Right atrium auricular region (tissue), 2 donors: ENCODE measurements at regions not wholly inside any gene's neighbourhood (a gene's known extent, or its start where the extent isn't known, plus 50 kb on each side); places are given as distances from the start of the nearest gene placed in this dataset.

ENCODE experiments used
- DNase-seq: peaks from one replicate; pipeline ENCODE4 v3.0.0-alpha.2; 2019; ENCODE audit warnings: low spot score
- H3K27ac ChIP-seq, 2 donors: fragments of 200-600 bp; sonication (generic); 1 replicate in 1 of 2; 2 replicates in 1 of 2; pipeline ENCODE4 v1.5.1; 2016 to 2019
- H3K27me3 ChIP-seq, 2 donors: fragments of 200-600 bp; sonication (generic); one replicate each; pipeline versions ENCODE4 v1.5.1 to v1.6.0; 2017 to 2019
- H3K36me3 ChIP-seq: fragments of 200-600 bp; sonication (generic); one replicate; pipeline ENCODE4 v1.5.1; 2016
- H3K4me1 ChIP-seq, 2 donors: fragments of 200-600 bp; sonication (generic); one replicate each; pipeline versions ENCODE4 v1.5.1 to v1.6.0; 2017 to 2019
- H3K4me3 ChIP-seq, 2 donors: fragments of 200-600 bp; sonication (generic); 1 replicate in 1 of 2; 2 replicates in 1 of 2; pipeline ENCODE4 v1.5.1; 2017 to 2019; ENCODE audit warnings: mild to moderate bottlenecking in 1 of 2, moderate library complexity in 1 of 2
- H3K9me3 ChIP-seq, 2 donors: fragments of 200-600 bp; sonication (generic); one replicate each; pipeline ENCODE4 v1.5.1; 2019
- CTCF ChIP-seq, 2 donors: fragments of 200-600 bp; sonication (generic); IDR thresholded peaks; one replicate each; pipeline ENCODE4 v1.5.1; 2019; ENCODE audit warnings: antibody characterized with exemption in 2 of 2

- Histone ChIP-seq H3K9me3 (no peaks in the 10 kb centered on the region), H3K27me3 (no peaks in the 10 kb centered on the region), H3K36me3 (no peaks in the 10 kb centered on the region), H3K27ac (no peak overlapping the region), H3K4me3 (no peak overlapping the region), H3K4me1 (no peaks in the 10 kb centered on the region)
- no peak for TF ChIP-seq CTCF (IDR thresholded peaks at IDR 0.05)
- no peak for DNase-seq
Measured at GRCh38 chr9:18343784-18344183, 130.2 kb upstream of the ADAMTSL1 start.

DNA sequence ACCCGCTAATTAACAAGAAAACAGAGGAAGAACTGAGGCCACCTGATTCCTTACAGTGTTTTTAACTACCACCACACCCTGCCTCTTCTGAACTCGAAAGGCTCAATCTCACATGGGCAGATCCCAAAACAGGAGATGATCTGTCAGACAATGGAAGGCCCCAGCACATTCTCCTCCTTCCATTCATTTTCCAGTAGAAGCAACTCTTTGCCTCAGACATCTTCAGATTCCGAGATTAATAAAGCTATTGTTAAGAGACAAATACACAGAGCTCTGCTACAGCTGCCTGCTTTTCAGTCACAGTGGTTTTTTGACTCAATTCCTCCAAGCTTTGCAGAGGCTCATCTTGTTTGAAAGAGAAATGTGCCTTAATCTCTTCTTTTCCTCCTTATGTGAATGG is 127.2 kb upstream of the ADAMTSL1 start:
- H3K27me3 ChIP-seq, result no peaks in the 10 kb centered on the region
- no peaks in the 10 kb centered on the region for H3K36me3 ChIP-seq
- DNase-seq, result no peak
- H3K4me3 ChIP-seq, result no peak overlapping the region
- H3K9me3 ChIP-seq, result no peaks in the 10 kb centered on the region
- H3K4me1 ChIP-seq, result no peaks in the 10 kb centered on the region
- no peak overlapping the region for H3K27ac ChIP-seq
- no peak for TF ChIP-seq CTCF (IDR thresholded peaks at IDR 0.05)

- TF ChIP-seq CTCF (IDR thresholded peaks at IDR 0.05), result no peak
- no peaks in the 10 kb centered on the region for H3K9me3 ChIP-seq
- no peak for DNase-seq
- H3K36me3 ChIP-seq, result no peaks in the 10 kb centered on the region
- H3K27ac ChIP-seq, result no peak overlapping the region
- H3K4me1 ChIP-seq, result no peaks in the 10 kb centered on the region
- H3K27me3 ChIP-seq, result no peaks in the 10 kb centered on the region
- no peak overlapping the region for H3K4me3 ChIP-seq
Measured at GRCh38 chr9:18347386-18348082, 126.4 kb upstream of the ADAMTSL1 start.

DNA sequence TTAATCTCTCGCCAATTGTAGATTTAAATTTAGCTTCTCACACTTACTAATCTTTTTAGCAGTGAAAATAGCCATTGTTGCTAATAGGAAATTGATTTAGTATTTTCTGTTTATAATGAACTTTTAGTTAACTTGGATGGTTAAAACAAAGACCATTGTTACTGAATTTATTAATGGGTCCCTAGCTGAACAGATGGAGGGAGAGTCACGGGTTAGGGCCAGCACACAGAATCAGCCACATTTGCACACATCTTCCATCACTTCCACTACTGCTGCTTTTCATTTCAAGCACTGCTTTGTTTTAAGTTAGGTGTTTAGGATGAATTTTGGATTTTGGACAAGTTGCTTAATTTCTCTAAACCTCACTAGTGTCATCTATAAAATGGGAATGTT is 125.9 kb upstream of the ADAMTSL1 start:
- Histone ChIP-seq H3K4me3 (no peak overlapping the region), H3K27me3 (no peaks in the 10 kb centered on the region), H3K27ac (no peak overlapping the region), H3K36me3 (no peaks in the 10 kb centered on the region), H3K9me3 (no peaks in the 10 kb centered on the region), H3K4me1 (no peaks in the 10 kb centered on the region)
- TF ChIP-seq CTCF (IDR thresholded peaks at IDR 0.05), result no peak
- no peak for DNase-seq

DNA sequence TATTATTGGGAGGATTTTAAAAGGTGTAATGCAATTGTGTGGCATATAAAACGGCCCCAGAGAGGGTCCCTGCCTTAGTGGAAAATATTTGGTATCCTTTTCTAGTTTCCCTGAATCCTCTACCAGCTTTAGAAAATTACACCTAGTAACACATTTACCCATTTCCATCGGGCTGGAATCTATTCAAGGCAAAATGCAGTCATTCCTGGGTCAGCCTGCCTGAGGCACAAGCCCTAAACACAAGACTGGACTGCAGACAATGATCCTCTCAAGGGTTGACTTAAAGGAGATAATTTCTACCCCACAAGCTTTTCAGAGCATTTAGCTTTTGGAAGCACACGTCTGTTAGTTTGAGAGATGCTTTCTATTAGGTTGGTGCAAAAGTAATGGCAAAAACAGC is 124.4 kb upstream of the ADAMTSL1 start:
- Histone ChIP-seq H3K27me3 (no peaks in the 10 kb centered on the region), H3K4me1 (no peaks in the 10 kb centered on the region), H3K4me3 (no peak overlapping the region), H3K36me3 (no peaks in the 10 kb centered on the region), H3K9me3 (no peaks in the 10 kb centered on the region), H3K27ac (no peak overlapping the region)
- no peak for TF ChIP-seq CTCF (IDR thresholded peaks at IDR 0.05)
- DNase-seq, result no peak

DNA sequence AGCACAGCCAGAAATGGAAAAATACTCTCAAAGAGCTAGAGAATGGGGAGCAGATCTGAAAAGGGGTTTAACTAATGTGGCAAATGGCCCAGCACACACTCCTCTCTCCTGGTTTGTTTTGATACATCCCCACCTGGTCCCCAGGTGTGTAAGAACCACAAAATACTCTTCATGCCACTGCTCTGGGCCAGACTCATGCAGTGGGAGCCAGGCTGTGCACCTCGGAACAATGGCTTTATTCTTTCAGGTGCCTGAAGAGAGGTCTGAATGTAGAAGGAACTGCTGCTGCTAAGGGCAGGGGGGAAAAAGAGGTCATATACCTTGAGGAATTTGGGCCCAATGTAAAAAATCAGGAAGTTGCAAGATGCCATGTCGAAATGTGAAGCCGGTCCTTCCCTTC is 123.9 kb upstream of the ADAMTSL1 start:
- no peak for DNase-seq
- no peaks in the 10 kb centered on the region for H3K27me3 ChIP-seq

More for the DNA sequence above, 123.9 kb upstream of the ADAMTSL1 start:
- Histone ChIP-seq H3K36me3 (no peaks in the 10 kb centered on the region), H3K9me3 (no peaks in the 10 kb centered on the region), H3K27ac (no peak overlapping the region), H3K4me3 (no peak overlapping the region), H3K4me1 (no peaks in the 10 kb centered on the region)
- no peak for TF ChIP-seq CTCF (IDR thresholded peaks at IDR 0.05)
